GM12891 (cell line): ENCODE measurements at regions not wholly inside any gene's neighbourhood (a gene's known extent, or its start where the extent isn't known, plus 50 kb on each side); places are given as distances from the start of the nearest gene placed in this dataset.
A peak's percentile ranks its signal among the peaks of the same experiment; 100 is the strongest.

Experiments
- DNase-seq: peaks from one replicate; pipeline ENCODE4 v3.0.0; 2011; ENCODE audit warnings: low spot score; ENCODE audit not compliant: insufficient read length
- FAIRE-seq: peaks from 2 replicates; lab custom pipeline; 2011; peaks lifted over from hg19 to GRCh38; lab: Jason Lieb, UNC
- PAX5 ChIP-seq: IDR thresholded peaks from 2 replicates; pipeline ENCODE4 v1.6.1; 2011; ENCODE audit warnings: low read length, moderate library complexity, mild to moderate bottlenecking; ENCODE audit not compliant: insufficient read depth, severe bottlenecking
- POLR2A ChIP-seq: IDR thresholded peaks from 2 replicates; pipeline ENCODE4 v1.6.1; 2011; ENCODE audit warnings: low read depth, low read length, control low read depth
- POLR2AphosphoS5 ChIP-seq: IDR thresholded peaks from 2 replicates; pipeline ENCODE4 v1.6.1; 2011; ENCODE audit warnings: low read depth, low read length, control low read depth
- POU2F2 ChIP-seq: IDR thresholded peaks from 2 replicates; pipeline ENCODE4 v1.6.1; 2011; ENCODE audit warnings: low read depth, mild to moderate bottlenecking, control low read depth, low read length, moderate library complexity
- SPI1 ChIP-seq: IDR thresholded peaks from 2 replicates; pipeline ENCODE4 v1.6.1; 2011; ENCODE audit warnings: low read depth, low read length, control low read depth
- TAF1 ChIP-seq: IDR thresholded peaks from 2 replicates; pipeline ENCODE4 v1.6.1; 2011; ENCODE audit warnings: low read depth, low read length, control low read depth

DNA sequence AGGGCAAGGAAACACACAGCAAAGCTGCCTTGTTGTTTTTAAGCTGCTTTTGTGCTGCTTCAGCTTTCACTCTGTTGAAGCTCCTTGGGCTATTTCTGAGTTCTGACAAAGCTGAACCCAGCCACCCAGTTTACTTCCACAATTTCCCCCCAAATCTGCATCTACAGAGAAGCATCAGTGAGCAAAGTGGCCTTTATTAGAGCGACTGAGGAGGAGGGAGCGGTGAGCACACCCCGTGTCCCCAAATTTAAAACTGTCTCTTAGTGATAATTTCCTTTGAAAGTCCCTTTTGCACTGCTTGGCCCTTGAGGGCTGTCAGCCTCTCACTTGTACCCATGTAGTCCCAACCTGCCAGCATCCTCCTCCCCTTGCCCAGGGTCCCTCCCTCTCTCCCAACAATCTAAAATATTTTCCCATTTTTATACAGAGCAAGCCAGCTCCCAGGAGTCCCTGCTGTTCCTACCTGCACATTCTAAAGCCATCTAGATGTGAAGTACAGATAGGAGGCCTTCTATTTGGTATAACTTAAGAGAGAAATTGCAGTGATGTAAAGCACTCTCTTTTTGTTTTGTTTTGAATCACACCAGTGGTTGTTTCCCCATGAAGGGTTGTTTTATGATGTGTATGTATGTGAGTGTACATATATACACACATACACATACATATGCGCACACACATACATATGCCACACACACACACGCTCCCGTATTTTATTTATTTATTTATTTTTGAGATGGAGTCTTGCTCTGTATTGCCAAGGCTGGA, 313.5 kb downstream of the TLE4 start:
- FAIRE-seq: no peak
- TF ChIP-seq POU2F2 (no peak), TAF1 (no peak), PAX5 (no peak), POLR2AphosphoS5 (no peak), SPI1 (no peak), POLR2A (no peak)
- DNase-seq: no peak

DNA sequence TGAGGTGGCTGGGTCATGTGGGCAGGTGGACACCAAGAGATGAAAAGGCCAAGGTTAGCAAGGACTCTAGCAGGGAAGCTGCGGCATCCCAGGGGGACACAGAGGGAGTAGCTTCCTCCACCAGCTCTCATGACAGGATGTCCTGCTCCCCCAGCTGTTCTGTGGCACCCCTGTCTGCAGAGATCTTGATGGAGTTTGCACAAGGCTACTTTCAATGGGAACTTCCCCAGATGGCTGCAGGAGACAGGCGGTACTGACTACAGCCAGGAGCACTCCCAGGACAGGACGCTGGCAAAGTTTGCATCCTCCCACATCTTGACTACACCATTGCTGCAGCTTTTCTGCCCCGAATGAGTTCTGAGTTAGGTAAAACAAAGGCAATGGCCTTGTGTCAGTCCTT, 312.8 kb downstream of the TLE4 start:
- TF ChIP-seq PAX5 (no peak), POLR2AphosphoS5 (no peak), SPI1 (no peak), POU2F2 (no peak), TAF1 (no peak), POLR2A (no peak)
- FAIRE-seq (no peak), DNase-seq (no peak)

DNA sequence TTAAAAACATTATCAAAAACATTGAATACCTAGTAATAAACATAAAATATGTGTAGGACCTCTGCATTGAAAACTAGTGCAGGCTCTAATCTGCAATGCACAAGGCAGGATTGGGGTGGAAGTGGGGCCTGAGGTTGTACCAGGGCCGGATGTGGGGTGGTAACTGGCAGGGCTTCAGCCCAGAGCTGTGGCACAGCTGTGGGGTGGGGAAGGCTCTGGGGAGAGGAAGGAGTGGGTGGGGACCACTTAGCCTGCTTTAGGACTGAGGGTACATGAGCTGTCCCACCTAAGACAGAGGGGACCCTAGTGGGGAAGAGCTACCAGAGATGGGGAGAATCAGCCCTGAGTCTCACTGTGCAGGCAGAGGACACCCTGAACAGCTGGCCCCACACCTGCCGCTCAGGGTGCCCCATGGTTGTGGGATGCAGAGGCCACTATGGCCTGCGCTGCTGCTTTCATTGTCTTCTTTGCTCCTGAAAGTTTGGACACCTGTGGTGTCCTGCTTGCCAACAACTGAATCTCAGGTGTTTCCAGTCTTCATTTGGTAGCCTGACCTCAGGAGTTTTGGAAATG, 311.4 kb downstream of the TLE4 start:
- no peak for DNase-seq
- no peak for FAIRE-seq
- no peak for TF ChIP-seq SPI1
- TF ChIP-seq POU2F2: no peak
- TF ChIP-seq POLR2A: no peak
- no peak for TF ChIP-seq POLR2AphosphoS5
- TF ChIP-seq TAF1: no peak
- TF ChIP-seq PAX5: no peak

DNA sequence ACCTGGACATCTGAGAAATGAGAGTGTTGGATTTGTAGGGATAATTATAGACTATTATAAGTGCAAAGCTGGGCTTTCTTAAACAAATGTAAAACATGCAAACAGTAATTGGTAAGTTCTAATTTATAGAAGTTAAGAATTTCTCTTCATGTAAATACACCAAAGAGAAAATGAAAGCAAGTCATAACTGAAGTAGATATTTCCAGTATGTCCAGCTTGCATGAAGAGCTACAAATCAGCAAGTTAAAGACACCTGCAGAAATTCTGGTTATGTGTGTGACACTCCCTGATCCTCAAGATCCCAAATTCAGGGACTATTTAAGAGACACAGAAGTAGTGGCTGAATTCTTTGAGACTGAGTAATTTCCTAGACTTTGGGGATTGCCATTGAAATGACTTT, 308.9 kb downstream of the TLE4 start:
- DNase-seq (no peak), FAIRE-seq (no peak)
- no peak for TF ChIP-seq POLR2AphosphoS5
- TF ChIP-seq SPI1: no peak
- TF ChIP-seq TAF1: no peak
- TF ChIP-seq PAX5: no peak
- TF ChIP-seq POU2F2: no peak
- no peak for TF ChIP-seq POLR2A

DNA sequence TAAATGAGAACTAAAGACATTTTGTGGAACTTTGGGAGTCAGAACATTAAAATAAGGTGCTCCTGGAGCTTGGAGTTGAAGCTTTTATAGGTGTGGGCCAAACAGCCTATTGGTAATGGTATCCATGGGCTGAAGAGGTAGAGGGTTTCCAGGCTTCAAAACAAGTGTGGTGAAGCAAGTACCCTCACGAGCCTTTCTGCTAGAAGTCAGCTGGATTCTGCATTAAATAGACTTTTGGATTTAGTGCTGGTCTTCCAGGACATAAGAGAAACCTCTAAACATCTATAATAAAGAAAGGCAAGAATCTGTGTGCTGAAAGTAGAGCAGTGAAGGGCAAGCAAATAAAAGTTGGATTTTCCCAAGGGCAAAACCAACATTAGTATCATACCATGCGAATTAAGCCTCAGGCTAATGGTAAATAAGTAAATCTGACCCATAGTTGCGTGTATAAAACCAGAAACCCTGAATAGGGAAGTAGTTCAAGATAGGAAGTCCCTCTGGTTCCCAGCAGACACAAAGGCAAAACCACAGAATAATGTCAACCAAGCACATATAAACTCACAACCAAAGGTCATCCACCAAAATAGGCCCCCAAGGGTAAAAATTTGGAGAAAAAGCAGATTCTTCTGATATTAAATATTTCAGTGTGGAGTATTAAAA, 306.3 kb downstream of the TLE4 start:
- TF ChIP-seq POU2F2 (no peak), SPI1 (peak; percentile 20; the same call in 1 of the 2 replicates), PAX5 (no peak), POLR2A (no peak), POLR2AphosphoS5 (no peak), TAF1 (no peak)
- FAIRE-seq (no peak), DNase-seq (no peak)

DNA sequence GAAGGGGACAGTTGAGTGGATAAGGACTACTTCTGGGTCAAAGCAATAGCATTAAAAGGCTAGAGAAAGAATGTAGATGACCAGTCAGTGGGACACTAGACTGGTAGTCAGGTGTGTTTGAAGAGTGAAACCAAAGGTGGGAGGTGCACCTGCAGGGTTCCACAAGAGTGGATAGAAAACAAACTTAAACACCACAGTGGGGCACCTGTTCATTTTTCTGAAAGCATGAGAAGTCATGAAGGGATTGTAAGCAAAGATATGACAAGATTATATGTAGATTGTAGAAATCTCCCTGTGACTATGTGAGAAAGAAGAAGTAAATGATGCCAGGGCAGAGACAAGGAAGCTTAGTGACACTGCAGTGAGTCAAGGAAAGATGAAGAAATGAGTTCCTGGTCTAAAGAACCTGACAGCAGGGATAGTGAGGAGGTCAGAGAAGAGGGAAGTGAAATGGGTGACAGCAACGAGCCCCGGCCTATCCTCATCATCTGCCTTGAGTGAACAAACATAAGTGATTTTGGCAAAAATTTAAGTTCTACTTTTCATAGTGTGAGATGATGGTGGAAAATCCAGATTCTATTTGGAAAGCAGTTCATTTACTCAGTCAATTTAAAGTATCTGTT, 296.9 kb downstream of the TLE4 start:
- no peak for FAIRE-seq
- DNase-seq: no peak

DNA sequence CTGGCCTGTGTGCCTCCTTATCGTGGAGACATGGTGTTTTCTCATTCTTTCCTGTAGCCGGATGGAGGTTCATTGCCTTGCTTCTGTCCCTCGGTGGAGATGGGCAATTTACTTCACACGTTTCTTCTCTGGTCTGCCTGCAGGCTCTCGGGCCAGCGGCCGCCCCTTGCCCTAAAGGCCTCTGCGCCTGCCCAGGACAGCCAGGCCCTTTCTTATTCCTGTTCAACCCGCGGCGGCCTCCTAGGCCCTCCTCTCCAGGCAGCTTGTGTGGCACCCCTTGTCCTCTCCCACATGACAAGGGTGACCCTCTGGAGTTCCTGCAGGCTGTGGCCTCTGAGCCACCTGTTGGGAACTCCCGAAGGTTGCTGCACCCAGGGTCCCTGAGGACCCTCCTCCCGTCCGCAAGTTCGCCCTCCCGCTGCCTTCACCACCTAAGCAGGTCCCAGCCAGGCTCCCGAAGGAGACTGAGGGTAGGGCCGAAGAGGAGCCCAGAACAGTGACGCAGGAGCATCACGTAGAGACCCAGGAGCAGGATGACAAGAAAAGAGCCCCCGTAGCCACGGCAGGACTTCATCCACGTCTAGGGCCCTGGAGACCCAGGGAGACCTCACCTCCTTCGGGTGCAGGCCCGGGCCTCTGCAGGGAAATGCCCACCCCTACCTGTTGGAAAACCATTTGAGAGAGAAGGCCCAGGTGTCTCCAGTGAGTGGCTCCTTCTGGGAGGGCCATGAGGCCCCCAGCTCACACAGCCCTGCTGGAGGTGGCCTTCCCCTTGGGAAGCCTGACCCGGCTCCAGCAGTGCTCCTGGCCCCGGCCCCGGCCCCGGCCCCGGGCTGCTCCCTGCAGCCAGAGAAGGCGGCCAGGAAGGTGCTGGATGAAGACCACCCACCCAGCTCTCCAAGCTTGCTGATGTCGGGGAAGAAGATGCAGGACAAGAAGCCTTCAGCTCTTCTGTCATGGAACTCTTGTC, 291.4 kb downstream of the TLE4 start:
- TF ChIP-seq POLR2AphosphoS5: no peak
- no peak for TF ChIP-seq POU2F2
- TF ChIP-seq POLR2A: no peak
- TF ChIP-seq PAX5: no peak
- TF ChIP-seq SPI1: no peak
- TF ChIP-seq TAF1: no peak
- no peak for DNase-seq
- no peak for FAIRE-seq

More for the DNA sequence above, 296.9 kb downstream of the TLE4 start:
- TF ChIP-seq PAX5 (no peak), POLR2AphosphoS5 (no peak)

DNA sequence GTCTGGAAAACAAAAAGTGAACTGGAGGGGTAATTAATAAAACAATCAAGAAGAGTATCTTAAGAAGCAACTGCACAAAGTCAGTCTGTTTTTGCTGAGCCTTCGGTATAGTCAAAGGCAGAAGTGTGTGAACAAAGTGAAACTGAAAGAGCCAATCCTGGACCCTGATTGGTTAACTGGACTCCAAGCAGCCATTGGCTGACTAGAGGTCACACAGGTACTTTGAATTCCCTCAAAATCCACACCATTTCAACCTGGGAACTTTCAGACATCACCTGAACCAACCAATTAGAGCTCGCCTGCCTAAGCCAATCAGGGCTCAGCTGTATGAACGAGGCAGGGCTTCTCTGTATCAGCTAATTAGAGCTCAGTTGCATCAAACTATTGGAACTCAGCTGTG, 286.7 kb downstream of the TLE4 start:
- DNase-seq (no peak), FAIRE-seq (no peak)
- no peak for TF ChIP-seq POLR2A
- TF ChIP-seq PAX5: no peak
- no peak for TF ChIP-seq SPI1
- TF ChIP-seq POU2F2: no peak
- TF ChIP-seq POLR2AphosphoS5: no peak
- no peak for TF ChIP-seq TAF1

DNA sequence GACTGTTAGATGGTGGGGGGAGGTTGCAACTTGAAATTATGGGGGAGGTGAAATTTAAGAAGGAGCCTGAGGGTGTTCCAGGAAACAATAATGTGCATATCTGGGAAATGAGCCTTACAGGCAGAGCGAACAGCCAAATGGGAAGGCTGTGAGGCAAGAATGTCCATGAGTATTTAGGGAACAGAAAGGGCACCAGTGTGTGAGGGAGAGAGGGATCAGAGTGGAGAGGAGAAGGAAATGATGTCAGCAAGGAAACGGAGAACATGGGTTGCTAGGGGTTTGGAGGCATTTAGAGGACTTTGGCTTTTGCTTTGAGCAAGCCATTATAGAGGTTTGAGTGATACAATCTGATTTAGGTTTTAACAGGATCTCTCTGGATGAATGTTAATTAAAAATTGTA, 285.4 kb downstream of the TLE4 start:
- TF ChIP-seq TAF1 (no peak), POLR2A (no peak), PAX5 (no peak), SPI1 (no peak), POLR2AphosphoS5 (no peak), POU2F2 (no peak)
- FAIRE-seq (no peak), DNase-seq (no peak)
